Prostate gland (tissue), 2 donors: ENCODE measurements at regions not wholly inside any gene's neighbourhood (a gene's known extent, or its start where the extent isn't known, plus 50 kb on each side); places are given as distances from the start of the nearest gene placed in this dataset.

ENCODE experiments used
- POLR2A ChIP-seq: fragments of 450-650 bp; IDR thresholded peaks from one replicate; pipeline ENCODE4 v1.6.1; 2016; ENCODE audit warnings: antibody characterized with exemption, mild to moderate bottlenecking
- POLR2AphosphoS5 ChIP-seq: sonication (generic); formaldehyde crosslinking; IDR thresholded peaks from one replicate; pipeline ENCODE4 v1.6.1; 2017; ENCODE audit warnings: antibody characterized with exemption
- TF ChIP-seq, protein P1 (sequence below), 4 experiments: fragments of 200-600 bp in 2 of 4; fragments of 450-650 bp in 2 of 4; sonication (generic) in 2 of 4; IDR thresholded peaks; 1 replicate in 3 of 4; 2 replicates in 1 of 4; pipeline ENCODE4 v1.5.1; 2016 to 2019; ENCODE audit warnings: antibody characterized with exemption in 4 of 4, mild to moderate bottlenecking in 2 of 4, moderate library complexity in 2 of 4

DNA sequence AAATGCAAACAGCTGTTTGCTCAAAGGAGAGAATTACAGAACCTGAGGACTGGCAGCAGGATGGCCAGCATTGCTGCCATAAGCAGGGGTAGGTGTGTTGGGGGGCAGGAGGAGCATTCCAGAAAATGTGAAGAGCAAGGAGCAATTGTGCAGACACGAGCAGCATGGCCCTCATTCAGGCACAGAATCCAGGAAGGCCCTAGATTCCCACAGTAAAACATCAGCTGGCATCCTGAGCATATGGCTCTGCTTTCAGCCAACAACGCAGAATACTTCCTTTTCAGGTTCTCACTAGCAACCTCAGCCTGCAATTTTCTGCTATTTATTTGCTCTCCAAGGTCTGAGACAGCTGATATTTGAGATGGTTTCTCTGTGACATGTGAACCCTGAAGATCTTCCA is 243.4 kb upstream of the POU3F2 start:
- TF ChIP-seq, protein P1, sequence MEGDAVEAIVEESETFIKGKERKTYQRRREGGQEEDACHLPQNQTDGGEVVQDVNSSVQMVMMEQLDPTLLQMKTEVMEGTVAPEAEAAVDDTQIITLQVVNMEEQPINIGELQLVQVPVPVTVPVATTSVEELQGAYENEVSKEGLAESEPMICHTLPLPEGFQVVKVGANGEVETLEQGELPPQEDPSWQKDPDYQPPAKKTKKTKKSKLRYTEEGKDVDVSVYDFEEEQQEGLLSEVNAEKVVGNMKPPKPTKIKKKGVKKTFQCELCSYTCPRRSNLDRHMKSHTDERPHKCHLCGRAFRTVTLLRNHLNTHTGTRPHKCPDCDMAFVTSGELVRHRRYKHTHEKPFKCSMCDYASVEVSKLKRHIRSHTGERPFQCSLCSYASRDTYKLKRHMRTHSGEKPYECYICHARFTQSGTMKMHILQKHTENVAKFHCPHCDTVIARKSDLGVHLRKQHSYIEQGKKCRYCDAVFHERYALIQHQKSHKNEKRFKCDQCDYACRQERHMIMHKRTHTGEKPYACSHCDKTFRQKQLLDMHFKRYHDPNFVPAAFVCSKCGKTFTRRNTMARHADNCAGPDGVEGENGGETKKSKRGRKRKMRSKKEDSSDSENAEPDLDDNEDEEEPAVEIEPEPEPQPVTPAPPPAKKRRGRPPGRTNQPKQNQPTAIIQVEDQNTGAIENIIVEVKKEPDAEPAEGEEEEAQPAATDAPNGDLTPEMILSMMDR (IDR thresholded peaks at IDR 0.05) = no peak
- TF ChIP-seq POLR2A = no peak
- TF ChIP-seq POLR2AphosphoS5 = no peak
